CD14-positive monocyte (primary cell): ENCODE measurements at regions not wholly inside any gene's neighbourhood (a gene's known extent, or its start where the extent isn't known, plus 50 kb on each side); places are given as distances from the start of the nearest gene placed in this dataset.
"Not testable (repeated sequence)": the region's sequence is repeated elsewhere in the genome, so short reads cannot be mapped to it uniquely, and the experiment has no call there.

Experiments
- DNase-seq, 3 donors: peaks; one replicate each; pipeline ENCODE4 v3.0.0-alpha.2; 2011 to 2022
- H2AFZ ChIP-seq: 2 replicates; pipeline ENCODE4 v1.6.0; 2012; ENCODE audit warnings: mild to moderate bottlenecking, low read depth, low read length, inconsistent platforms; ENCODE audit not compliant: insufficient read depth, poor library complexity, severe bottlenecking
- H3K27ac ChIP-seq, 2 donors: 1 replicate in 1 of 2; 2 replicates in 1 of 2; pipeline ENCODE4 v1.5.1; 2012 to 2013; ENCODE audit warnings: low read length in 2 of 2, control low read depth in 1 of 2, inconsistent platforms in 1 of 2, low read depth in 1 of 2, mild to moderate bottlenecking in 1 of 2
- H3K27me3 ChIP-seq, 2 donors: one replicate each; pipeline versions ENCODE4 v1.6.0 to v1.6.1; 2011 to 2013; ENCODE audit warnings: low read length in 2 of 2; ENCODE audit not compliant: control insufficient read depth in 2 of 2, insufficient read depth in 2 of 2
- H3K36me3 ChIP-seq, 2 donors: replicated peaks in 1 of 2; 1 replicate in 1 of 2; 2 replicates in 1 of 2; pipeline versions ENCODE4 v1.5.1 to v1.6.1; 2012 to 2013; ENCODE audit warnings: low read length in 2 of 2, control low read depth in 1 of 2, inconsistent platforms in 1 of 2, mild to moderate bottlenecking in 1 of 2; ENCODE audit not compliant: insufficient read depth in 2 of 2, control insufficient read depth in 1 of 2
- H3K4me1 ChIP-seq, 2 donors: 1 replicate in 1 of 2; 2 replicates in 1 of 2; pipeline versions ENCODE4 v1.5.1 to v1.6.1; 2012 to 2013; ENCODE audit warnings: low read length in 2 of 2, control low read depth in 1 of 2, inconsistent platforms in 1 of 2, mild to moderate bottlenecking in 1 of 2, moderate library complexity in 1 of 2; ENCODE audit not compliant: insufficient read depth in 2 of 2, control insufficient read depth in 1 of 2
- H3K4me2 ChIP-seq: replicated peaks from 2 replicates; pipeline ENCODE3; 2012; ENCODE audit warnings: low read length, moderate library complexity, mild to moderate bottlenecking; ENCODE audit not compliant: poor library complexity, severe bottlenecking; ENCODE audit errors: extremely low read depth
- H3K4me3 ChIP-seq, 3 experiments: fragments of 200-600 bp in 1 of 3; sonication (generic) in 1 of 3; replicated peaks in 1 of 3; 1 replicate in 2 of 3; 2 replicates in 1 of 3; pipeline ENCODE4 v1.5.1; 2011 to 2013; ENCODE audit warnings: low read length in 3 of 3, mild to moderate bottlenecking in 3 of 3, control low read depth in 2 of 3, low read depth in 2 of 3, inconsistent platforms in 1 of 3, moderate library complexity in 1 of 3
- H3K79me2 ChIP-seq: 2 replicates; pipeline ENCODE4 v1.6.0; 2012; ENCODE audit warnings: mild to moderate bottlenecking, control low read depth, inconsistent platforms, low read length, moderate library complexity; ENCODE audit not compliant: insufficient read depth
- H3K9ac ChIP-seq: 2 replicates; pipeline ENCODE4 v1.6.0; 2017; ENCODE audit warnings: low read length, mild to moderate bottlenecking; ENCODE audit not compliant: insufficient read depth, poor library complexity, severe bottlenecking
- H3K9me3 ChIP-seq, 2 donors: replicated peaks in 1 of 2; 1 replicate in 1 of 2; 2 replicates in 1 of 2; pipeline versions ENCODE4 v1.5.1 to v1.6.1; 2012 to 2013; ENCODE audit warnings: low read length in 2 of 2, control low read depth in 1 of 2; ENCODE audit not compliant: control insufficient read depth in 1 of 2, insufficient read depth in 1 of 2
- H4K20me1 ChIP-seq: 2 replicates; pipeline ENCODE4 v1.6.0; 2012; ENCODE audit warnings: mild to moderate bottlenecking, low read length, control low read depth, moderate library complexity; ENCODE audit not compliant: insufficient read depth
- H3K27ac Mint-ChIP-seq, 7 donors: one replicate each; pipeline ENCODE4 v1.8.0; 2020; ENCODE audit warnings: mild to moderate bottlenecking in 7 of 7, mixed read lengths in 7 of 7, moderate library complexity in 6 of 7, inconsistent platforms in 2 of 7
- H3K27me3 Mint-ChIP-seq, 3 donors: one replicate each; pipeline ENCODE4 v1.8.0; 2021 to 2022; ENCODE audit warnings: low read depth in 3 of 3, mild to moderate bottlenecking in 3 of 3, mixed read lengths in 3 of 3, moderate library complexity in 3 of 3, inconsistent platforms in 1 of 3
- H3K36me3 Mint-ChIP-seq, 2 donors: one replicate each; pipeline ENCODE4 v1.8.0; 2020; ENCODE audit warnings: mixed read lengths in 2 of 2, inconsistent platforms in 1 of 2, mild to moderate bottlenecking in 1 of 2
- H3K4me1 Mint-ChIP-seq: one replicate; pipeline ENCODE4 v1.8.0; 2020; ENCODE audit warnings: mild to moderate bottlenecking, mixed read lengths
- H3K4me3 Mint-ChIP-seq, 2 donors: one replicate each; pipeline ENCODE4 v1.8.0; 2020; ENCODE audit warnings: mild to moderate bottlenecking in 2 of 2, mixed read lengths in 2 of 2, moderate library complexity in 1 of 2
- H3K9me3 Mint-ChIP-seq, 7 donors: one replicate each; pipeline ENCODE4 v1.8.0; 2020 to 2022; ENCODE audit warnings: mixed read lengths in 7 of 7, mild to moderate bottlenecking in 6 of 7, moderate library complexity in 6 of 7, inconsistent platforms in 2 of 7
- WGBS: methylation state at CpG from one replicate; pipeline ENCODE4 v1.1.5; 2013; ENCODE audit warnings: missing lambda C conversion rate; ENCODE audit not compliant: insufficient coverage; 5-methylcytosine and 5-hydroxymethylcytosine counted together
- intact Hi-C, 2 donors: fragments of 100-400 bp; cut with micrococcal nuclease; formaldehyde crosslinking; loops; one replicate each; pipeline versions ENCODE4 v1.15.0 to v1.15.1; 2023

- intact Hi-C loops, H3K9me3 ChIP-seq, H3K27ac ChIP-seq, H3K9ac ChIP-seq, H3K27ac Mint-ChIP-seq, H3K27me3 ChIP-seq, H3K9me3 Mint-ChIP-seq, H3K4me1 Mint-ChIP-seq, H3K4me2 ChIP-seq, H2AFZ ChIP-seq, H3K4me3 ChIP-seq, DNase-seq, H3K36me3 Mint-ChIP-seq, H3K4me1 ChIP-seq, H3K4me3 Mint-ChIP-seq, H3K79me2 ChIP-seq, H3K36me3 ChIP-seq, H4K20me1 ChIP-seq, H3K27me3 Mint-ChIP-seq: not testable (repeated sequence)
- WGBS: no CpG with 5 or more reads among the region's 7 CpGs
Observed at GRCh38 chr1:145495077-145495871, 69.9 kb upstream of the NBPF20 start.

- H3K4me1 ChIP-seq, H3K9me3 ChIP-seq, H4K20me1 ChIP-seq, H3K27ac Mint-ChIP-seq, H3K36me3 Mint-ChIP-seq, H3K9me3 Mint-ChIP-seq, H3K79me2 ChIP-seq, H3K9ac ChIP-seq, H3K36me3 ChIP-seq, H3K4me3 ChIP-seq, DNase-seq, intact Hi-C loops, H2AFZ ChIP-seq, H3K4me2 ChIP-seq, H3K4me1 Mint-ChIP-seq, H3K27ac ChIP-seq: not testable (repeated sequence)
- peaks cover 14 to 25% of the 10 kb centered on the region in 2 donors for H3K27me3 ChIP-seq
- no CpG with 5 or more reads among the region's 31 CpGs for WGBS
- Mint-ChIP-seq H3K4me3 (peak overlapping the region in 1 of 2 donors; percentile 69), H3K27me3 (peaks cover 9 to 25% (median 19%) of the 10 kb centered on the region in 3 donors)
Observed at GRCh38 chr1:145488193-145488933, 63.0 kb upstream of the NBPF20 start.

- H3K27ac Mint-ChIP-seq, H3K36me3 Mint-ChIP-seq, H3K9me3 ChIP-seq, H3K79me2 ChIP-seq, H3K9me3 Mint-ChIP-seq, DNase-seq, H3K9ac ChIP-seq, H3K36me3 ChIP-seq, intact Hi-C loops, H3K4me2 ChIP-seq, H2AFZ ChIP-seq, H4K20me1 ChIP-seq, H3K4me1 ChIP-seq, H3K4me1 Mint-ChIP-seq, H3K27ac ChIP-seq: not testable (repeated sequence)
- peak overlapping the region; percentile 55 to 69 for H3K4me3 Mint-ChIP-seq
- 5% methylated on average over 14 of the region's 36 CpGs for WGBS
- Histone ChIP-seq H3K27me3 (peaks cover 17 to 28% of the 10 kb centered on the region in 2 donors), H3K4me3 (peak overlapping the region; percentile 3 to 50 (median 7))
- H3K27me3 Mint-ChIP-seq: peaks cover 12 to 27% (median 20%) of the 10 kb centered on the region in 3 donors
Observed at GRCh38 chr1:145487156-145487555, 61.8 kb upstream of the NBPF20 start.

- H3K79me2 ChIP-seq, H3K9me3 ChIP-seq, H3K27ac Mint-ChIP-seq, H3K4me3 Mint-ChIP-seq, H3K4me2 ChIP-seq, H3K4me1 ChIP-seq, H4K20me1 ChIP-seq, H3K9ac ChIP-seq, H3K27ac ChIP-seq, H3K4me1 Mint-ChIP-seq, H3K36me3 ChIP-seq, H2AFZ ChIP-seq, intact Hi-C loops, H3K9me3 Mint-ChIP-seq, H3K4me3 ChIP-seq, H3K36me3 Mint-ChIP-seq: not testable (repeated sequence)
- no CpG with 5 or more reads among the region's 4 CpGs for WGBS
- DNase-seq: peak; percentile 23 to 38 (median 24)
- H3K27me3 ChIP-seq: peaks cover 14 to 28% of the 10 kb centered on the region in 2 donors
- H3K27me3 Mint-ChIP-seq: peaks cover 12 to 28% (median 21%) of the 10 kb centered on the region in 3 donors
Observed at GRCh38 chr1:145484257-145484656, 58.9 kb upstream of the NBPF20 start.
